ENCODE measurements at regions not wholly inside any gene's neighbourhood (a gene's known extent, or its start where the extent isn't known, plus 50 kb on each side); places are given as distances from the start of the nearest gene placed in this dataset.

- DNase-seq (ENCODE audit: low spot score), result no peak
Observed at GRCh38 chr3:127089486-127090145, 103.3 kb upstream of the PRR23E start.

GRCh38 chr3:127090218-127091160, 102.4 kb upstream of the PRR23E start:
- no peak for DNase-seq (ENCODE audit: low spot score)

- DNase-seq (ENCODE audit: low spot score), result no peak
Observed at GRCh38 chr3:127091376-127091775, 101.6 kb upstream of the PRR23E start.

GRCh38 chr3:127092368-127092767, 100.6 kb upstream of the PRR23E start:
- DNase-seq (ENCODE audit: low spot score), result no peak

- DNase-seq (ENCODE audit: low spot score), result no peak
Observed at GRCh38 chr3:127092776-127093175, 100.2 kb upstream of the PRR23E start.

- DNase-seq (ENCODE audit: low spot score), result no peak
Observed at GRCh38 chr3:127093312-127093711, 99.6 kb upstream of the PRR23E start.

- DNase-seq (ENCODE audit: low spot score), result no peak
Observed at GRCh38 chr3:127095774-127096173, 97.2 kb upstream of the PRR23E start.

GRCh38 chr3:127096256-127097071, 96.5 kb upstream of the PRR23E start:
- DNase-seq (ENCODE audit: low spot score), result no peak

GRCh38 chr3:127097072-127097405, 95.9 kb upstream of the PRR23E start:
- no peak for DNase-seq (ENCODE audit: low spot score)

- DNase-seq (ENCODE audit: low spot score), result no peak
Observed at GRCh38 chr3:127097481-127097880, 95.5 kb upstream of the PRR23E start.

- no peak for DNase-seq (ENCODE audit: low spot score)
Observed at GRCh38 chr3:127099982-127100381, 92.9 kb upstream of the PRR23E start.

GRCh38 chr3:127100459-127101410, 92.2 kb upstream of the PRR23E start:
- DNase-seq (ENCODE audit: low spot score), result no peak

- no peak for DNase-seq (ENCODE audit: low spot score)
Observed at GRCh38 chr3:127101411-127102187, 91.3 kb upstream of the PRR23E start.

- DNase-seq (ENCODE audit: low spot score), result no peak
Observed at GRCh38 chr3:127102188-127102520, 90.8 kb upstream of the PRR23E start.

GRCh38 chr3:127102587-127102986, 90.3 kb upstream of the PRR23E start:
- no peak for DNase-seq (ENCODE audit: low spot score)

GRCh38 chr3:127103080-127103479, 89.9 kb upstream of the PRR23E start:
- DNase-seq (ENCODE audit: low spot score), result no peak

GRCh38 chr3:127104586-127104985, 88.3 kb upstream of the PRR23E start:
- DNase-seq (ENCODE audit: low spot score), result no peak

- DNase-seq (ENCODE audit: low spot score), result no peak
Observed at GRCh38 chr3:127105587-127105986, 87.3 kb upstream of the PRR23E start.

GRCh38 chr3:127106053-127106452, 86.9 kb upstream of the PRR23E start:
- DNase-seq (ENCODE audit: low spot score), result no peak

GRCh38 chr3:127106456-127106855, 86.5 kb upstream of the PRR23E start:
- DNase-seq (ENCODE audit: low spot score), result no peak

- DNase-seq (ENCODE audit: low spot score), result no peak
Observed at GRCh38 chr3:127107002-127107401, 85.9 kb upstream of the PRR23E start.
